ENCODE measurements at regions not wholly inside any gene's neighbourhood (a gene's known extent, or its start where the extent isn't known, plus 50 kb on each side); places are given as distances from the start of the nearest gene placed in this dataset.

DNA sequence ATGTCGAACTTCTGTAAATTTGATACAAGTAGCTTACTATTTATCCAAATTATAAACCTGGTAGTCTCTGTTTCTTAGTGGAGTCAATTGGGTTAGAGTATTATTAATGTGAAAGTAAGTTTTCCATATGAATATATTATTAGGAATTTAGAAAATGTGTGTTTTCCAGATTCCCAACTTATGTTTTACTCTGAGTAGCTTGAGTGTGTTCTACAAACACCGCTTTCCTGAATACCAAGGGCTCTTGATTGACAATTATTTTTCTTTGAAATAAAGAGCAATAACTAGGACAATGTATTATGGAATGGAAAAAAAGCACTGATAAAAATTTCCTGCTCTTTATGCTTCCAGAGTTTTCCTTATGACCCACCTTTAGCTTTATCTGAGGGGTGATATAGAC lies 233.6 kb downstream of the POSTN start:
- TF ChIP-seq JUND (IDR thresholded peaks at IDR 0.05; ENCODE audit: low read depth), result no peak
- no peak for DNase-seq (ENCODE audit: low read depth in 1 of 2, low spot score in 1 of 2)
- in situ Hi-C loops (cut with HindIII; ENCODE audit: low pct_unique_long_range_greater_than_20kb, low sequenced_read_pairs), result no loop called here

DNA sequence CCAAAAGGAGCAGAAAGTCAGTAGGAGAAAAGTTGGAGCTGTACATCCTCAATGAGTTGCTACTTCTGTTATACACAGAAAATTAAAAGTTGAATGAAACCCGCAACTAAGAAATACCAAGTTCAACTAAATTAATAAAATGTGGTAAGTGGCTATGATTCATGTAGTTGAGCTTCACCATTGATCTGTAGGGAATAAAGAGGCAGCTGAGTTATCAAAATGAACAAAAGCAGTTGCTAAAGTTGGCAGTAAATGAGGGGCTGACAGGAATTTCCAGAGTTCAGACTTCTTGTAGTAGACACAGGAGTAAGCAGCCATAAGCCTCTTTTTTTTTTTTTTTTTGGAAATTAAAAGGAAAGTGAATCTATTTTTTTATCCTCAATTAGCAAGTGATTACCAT lies 234.6 kb downstream of the POSTN start:
- in situ Hi-C loops (cut with HindIII; ENCODE audit: low pct_unique_long_range_greater_than_20kb, low sequenced_read_pairs), result no loop called here
- no peak for TF ChIP-seq JUND (IDR thresholded peaks at IDR 0.05; ENCODE audit: low read depth)

DNA sequence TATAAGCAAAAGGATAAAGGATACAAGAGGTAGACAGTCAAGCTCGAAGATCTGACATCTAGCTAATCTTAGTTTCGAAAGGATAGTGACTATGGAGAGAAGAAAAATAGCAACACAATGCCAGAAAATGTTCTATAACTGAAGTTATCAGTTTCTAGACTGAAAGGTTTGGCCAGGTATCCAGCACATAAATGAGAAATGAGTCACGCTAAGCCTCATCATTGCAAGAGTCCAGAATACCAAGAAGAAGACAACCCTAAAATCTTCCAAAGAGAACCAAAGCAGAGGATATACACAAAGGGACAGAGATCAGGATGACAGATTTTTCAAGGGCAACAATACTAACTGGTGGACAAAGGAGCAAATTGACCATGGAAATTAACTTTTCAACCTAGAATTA lies 237.0 kb downstream of the POSTN start:
- no peak for DNase-seq (ENCODE audit: low read depth in 1 of 2, low spot score in 1 of 2)
- in situ Hi-C loops (cut with HindIII; ENCODE audit: low pct_unique_long_range_greater_than_20kb, low sequenced_read_pairs), result no loop called here
- TF ChIP-seq JUND (IDR thresholded peaks at IDR 0.05; ENCODE audit: low read depth), result no peak

More for the DNA sequence above, 234.6 kb downstream of the POSTN start:
- DNase-seq (ENCODE audit: low read depth in 1 of 2, low spot score in 1 of 2), result no peak

DNA sequence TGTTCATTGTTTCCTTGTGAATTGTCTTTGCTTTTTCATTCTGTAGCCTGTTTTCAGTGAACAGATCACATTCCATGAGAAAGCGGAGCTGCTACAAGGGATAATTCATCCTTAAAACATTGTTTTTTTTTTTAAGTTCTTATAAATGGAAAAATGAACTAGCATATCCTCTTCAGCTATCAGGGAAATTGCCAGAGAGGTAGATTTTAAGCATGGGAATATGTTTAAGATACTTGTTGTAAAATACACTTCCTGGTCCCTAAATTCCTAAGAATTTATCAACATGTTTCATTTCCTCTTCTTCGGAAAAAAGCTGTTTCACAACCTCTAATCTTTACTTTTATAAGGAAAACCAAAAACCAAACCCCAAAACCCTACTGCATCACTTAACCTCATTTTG lies 238.0 kb downstream of the POSTN start:
- no peak for DNase-seq (ENCODE audit: low read depth in 1 of 2, low spot score in 1 of 2)
- in situ Hi-C loops (cut with HindIII; ENCODE audit: low pct_unique_long_range_greater_than_20kb, low sequenced_read_pairs), result no loop called here
- TF ChIP-seq JUND (IDR thresholded peaks at IDR 0.05; ENCODE audit: low read depth), result no peak

DNA sequence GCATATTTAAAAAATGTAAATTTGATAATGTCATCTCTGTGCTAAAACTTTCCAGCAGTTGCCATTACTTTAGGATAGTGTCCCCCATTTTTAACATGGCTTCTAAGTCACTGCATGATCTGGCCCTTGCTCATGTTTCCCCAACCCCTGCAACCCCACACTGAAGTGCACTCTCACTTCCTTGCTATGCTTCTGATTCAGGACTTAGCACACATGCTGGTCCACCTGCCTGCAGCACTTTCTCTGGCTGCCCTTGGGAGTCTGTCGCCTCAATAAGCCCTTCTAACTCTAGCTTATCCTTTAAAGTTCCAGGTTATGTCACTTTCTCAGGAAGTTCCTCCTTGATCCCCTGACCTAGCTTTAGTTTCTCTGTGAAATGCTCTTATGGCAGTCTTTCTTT lies 241.0 kb downstream of the POSTN start:
- TF ChIP-seq JUND (IDR thresholded peaks at IDR 0.05; ENCODE audit: low read depth), result no peak
- DNase-seq (ENCODE audit: low read depth in 1 of 2, low spot score in 1 of 2), result no peak
- in situ Hi-C loops (cut with HindIII; ENCODE audit: low pct_unique_long_range_greater_than_20kb, low sequenced_read_pairs), result no loop called here

DNA sequence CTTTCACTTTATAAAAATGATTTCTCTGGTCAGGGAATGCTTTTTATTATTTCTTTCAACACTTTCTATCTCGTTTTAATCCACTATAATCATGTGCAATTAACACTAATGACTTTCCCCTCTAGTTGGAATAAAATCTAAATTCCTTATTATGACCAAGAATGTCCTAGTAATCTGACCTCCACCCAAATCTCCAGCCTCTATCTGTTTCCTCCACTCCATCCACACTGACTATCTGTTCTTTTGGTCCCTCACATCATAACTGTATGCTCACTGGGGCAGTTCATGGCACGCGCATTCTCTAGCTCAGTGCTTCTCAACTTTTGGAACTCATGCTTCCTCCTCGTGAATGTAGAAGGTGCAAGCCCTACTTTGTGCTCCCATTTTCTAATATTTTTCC lies 244.7 kb downstream of the POSTN start:
- in situ Hi-C loops (cut with HindIII; ENCODE audit: low pct_unique_long_range_greater_than_20kb, low sequenced_read_pairs), result no loop called here
- TF ChIP-seq JUND (IDR thresholded peaks at IDR 0.05; ENCODE audit: low read depth), result no peak
- no peak for DNase-seq (ENCODE audit: low read depth in 1 of 2, low spot score in 1 of 2)

DNA sequence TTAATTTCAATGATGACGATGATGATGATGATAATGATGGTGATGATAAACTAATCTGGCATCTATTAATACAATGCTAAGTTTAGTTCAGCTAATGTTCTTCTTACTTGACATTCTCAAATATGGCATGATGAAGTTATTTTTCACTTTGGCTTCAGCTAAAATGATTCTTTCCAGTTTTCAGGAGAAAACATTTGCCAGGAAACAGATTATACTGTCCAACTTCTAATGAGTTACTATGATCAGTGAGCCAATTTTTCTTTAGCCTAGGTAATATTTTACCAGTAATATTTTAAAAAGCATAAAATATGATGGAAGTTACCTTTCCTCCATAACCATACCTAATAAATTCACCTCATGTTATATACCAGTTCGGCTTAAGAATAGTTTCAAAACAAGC lies 245.7 kb upstream of the CSNK1A1L start:
- TF ChIP-seq JUND (IDR thresholded peaks at IDR 0.05; ENCODE audit: low read depth), result no peak
- no peak for DNase-seq (ENCODE audit: low read depth in 1 of 2, low spot score in 1 of 2)
- in situ Hi-C loops (cut with HindIII; ENCODE audit: low pct_unique_long_range_greater_than_20kb, low sequenced_read_pairs), result no loop called here

DNA sequence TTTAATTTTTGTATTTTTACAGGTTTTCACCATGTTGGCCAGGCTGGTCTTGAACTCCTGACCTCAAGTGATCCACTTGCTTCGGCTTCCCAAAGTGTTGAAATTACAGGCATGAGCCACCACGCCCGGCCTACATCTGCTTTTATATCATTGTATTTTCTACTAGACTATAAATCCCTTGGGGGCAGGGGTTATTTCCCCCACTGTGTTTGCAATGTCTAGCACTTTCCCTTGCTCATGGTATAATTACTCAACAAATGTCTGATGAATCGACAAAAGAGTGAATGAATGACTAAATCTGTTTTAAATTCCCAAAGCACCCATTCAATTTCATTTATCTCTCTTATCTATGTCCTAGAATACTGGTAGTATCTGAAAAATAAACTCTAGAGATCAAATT lies 244.5 kb upstream of the CSNK1A1L start:
- no peak for DNase-seq (ENCODE audit: low read depth in 1 of 2, low spot score in 1 of 2)
- in situ Hi-C loops (cut with HindIII; ENCODE audit: low pct_unique_long_range_greater_than_20kb, low sequenced_read_pairs), result no loop called here
- TF ChIP-seq JUND (IDR thresholded peaks at IDR 0.05; ENCODE audit: low read depth), result no peak

DNA sequence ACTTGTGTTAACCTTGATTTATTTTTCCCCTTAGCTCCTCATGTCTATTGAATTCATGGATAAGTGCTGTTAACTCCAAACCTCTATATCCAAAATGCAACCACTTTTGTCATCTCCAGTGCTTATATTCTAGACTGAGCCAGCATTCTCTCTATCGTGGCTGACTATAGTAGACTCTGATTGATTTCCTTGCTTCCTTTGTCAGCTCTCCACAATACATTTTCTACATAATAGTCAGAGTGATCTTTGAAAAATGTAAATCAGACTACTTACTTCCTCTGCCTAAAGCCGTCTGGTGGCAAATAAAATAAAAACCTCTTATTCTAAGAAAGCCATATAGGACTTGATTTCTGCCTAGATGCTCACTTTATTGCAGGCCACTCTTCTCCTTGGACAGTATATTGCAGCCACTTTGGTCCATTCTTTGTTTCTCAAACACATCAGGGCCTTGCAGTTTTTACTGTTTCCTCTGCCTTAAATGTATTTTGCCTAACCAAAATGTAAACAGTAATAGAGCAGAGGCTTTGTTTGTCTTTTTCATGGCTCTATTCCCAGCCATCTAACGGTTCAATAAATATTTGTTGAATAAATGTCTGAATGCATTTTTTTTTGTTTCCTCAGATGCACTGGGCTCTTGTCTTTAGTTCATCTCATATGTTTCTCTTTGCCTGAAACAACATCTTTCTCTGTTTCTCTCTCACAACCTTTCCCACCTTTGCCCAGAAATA lies 243.6 kb upstream of the CSNK1A1L start:
- no peak for TF ChIP-seq JUND (IDR thresholded peaks at IDR 0.05; ENCODE audit: low read depth)
- DNase-seq (ENCODE audit: low read depth in 1 of 2, low spot score in 1 of 2), result no peak
- in situ Hi-C loops (cut with HindIII; ENCODE audit: low pct_unique_long_range_greater_than_20kb, low sequenced_read_pairs), result no loop called here

DNA sequence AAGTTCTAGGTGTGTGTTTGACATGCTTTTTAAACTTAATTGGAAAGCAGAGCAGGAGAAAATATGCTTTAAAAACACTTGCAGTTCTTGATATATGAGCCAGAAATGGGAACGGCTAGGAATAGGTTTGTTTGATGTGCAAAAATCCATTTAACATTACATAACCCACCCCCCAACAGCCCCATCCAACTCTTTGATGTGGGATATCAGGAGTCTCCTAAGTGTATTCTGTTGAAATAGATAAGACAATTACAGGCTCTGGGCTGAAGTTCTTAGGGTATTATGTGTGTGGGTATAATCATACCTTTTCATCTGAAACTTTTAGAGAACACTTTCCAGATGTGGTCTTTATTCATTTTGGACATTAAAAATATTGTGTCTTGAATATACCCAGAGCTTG lies 240.4 kb upstream of the CSNK1A1L start:
- in situ Hi-C loops (cut with HindIII; ENCODE audit: low pct_unique_long_range_greater_than_20kb, low sequenced_read_pairs), result no loop called here
- DNase-seq (ENCODE audit: low read depth in 1 of 2, low spot score in 1 of 2), result no peak
- TF ChIP-seq JUND (IDR thresholded peaks at IDR 0.05; ENCODE audit: low read depth), result no peak

DNA sequence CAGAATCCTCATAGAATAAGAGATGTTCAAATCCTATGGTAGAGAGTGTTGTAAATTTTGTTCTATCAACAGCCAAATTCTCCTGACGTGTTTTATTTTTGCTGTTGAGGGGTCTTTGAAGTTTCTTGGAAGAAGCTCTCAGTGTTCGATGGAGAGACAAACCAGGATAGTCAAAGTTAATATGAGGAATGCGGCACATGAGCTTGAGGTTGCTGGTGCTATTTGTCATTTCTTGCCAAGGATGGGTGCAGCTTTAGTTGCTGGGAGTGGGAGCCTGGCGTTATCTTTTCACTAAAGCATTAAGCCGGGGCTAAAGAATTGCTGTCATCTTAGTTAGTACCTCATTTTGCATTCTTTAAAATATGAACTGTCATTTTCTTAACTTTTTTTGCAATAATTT lies 239.9 kb upstream of the CSNK1A1L start:
- TF ChIP-seq JUND (IDR thresholded peaks at IDR 0.05; ENCODE audit: low read depth), result no peak
- no peak for DNase-seq (ENCODE audit: low read depth in 1 of 2, low spot score in 1 of 2)
- in situ Hi-C loops (cut with HindIII; ENCODE audit: low pct_unique_long_range_greater_than_20kb, low sequenced_read_pairs), result no loop called here

DNA sequence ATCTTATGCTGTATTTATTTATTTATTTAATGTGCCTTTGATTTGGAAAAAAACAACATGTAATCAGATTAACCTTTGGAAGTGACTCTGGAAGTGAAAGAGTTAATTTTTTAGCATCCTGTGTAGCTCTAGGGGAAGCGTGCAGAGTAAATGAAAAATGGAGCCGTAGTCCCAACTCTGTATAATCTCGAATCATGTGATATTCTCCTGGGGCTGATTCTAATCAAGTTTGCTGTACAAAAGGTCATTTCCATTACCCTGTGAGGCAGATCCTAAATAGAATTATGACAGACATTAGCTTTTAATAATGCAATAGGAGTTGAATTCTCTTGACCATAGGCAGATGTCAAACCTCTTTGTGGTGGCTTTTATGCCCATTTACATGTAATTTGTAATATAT lies 238.6 kb upstream of the CSNK1A1L start:
- in situ Hi-C loops (cut with HindIII; ENCODE audit: low pct_unique_long_range_greater_than_20kb, low sequenced_read_pairs), result no loop called here
- no peak for TF ChIP-seq JUND (IDR thresholded peaks at IDR 0.05; ENCODE audit: low read depth)
- no peak for DNase-seq (ENCODE audit: low read depth in 1 of 2, low spot score in 1 of 2)

DNA sequence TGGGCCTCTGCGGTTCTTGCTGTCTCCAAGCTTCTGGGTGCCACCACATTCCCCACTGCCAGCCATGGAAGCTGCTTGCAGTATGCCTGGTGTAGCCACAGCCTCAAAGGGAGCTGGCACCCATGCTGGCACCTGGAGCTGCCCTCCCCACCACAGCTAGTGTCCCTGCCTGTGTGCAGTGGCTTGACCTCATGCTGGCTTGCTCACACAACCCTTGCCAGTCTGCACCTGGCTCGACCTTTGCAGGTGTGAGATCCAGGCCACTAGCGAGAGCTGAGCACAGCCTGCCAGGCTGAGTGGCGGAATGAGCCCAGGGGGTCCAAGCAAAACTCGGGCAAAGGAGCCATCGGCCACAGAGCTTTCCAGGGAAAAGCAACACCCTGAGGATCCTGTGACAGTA lies 236.7 kb upstream of the CSNK1A1L start:
- in situ Hi-C loops (cut with HindIII; ENCODE audit: low pct_unique_long_range_greater_than_20kb, low sequenced_read_pairs), result no loop called here
- TF ChIP-seq JUND (IDR thresholded peaks at IDR 0.05; ENCODE audit: low read depth), result no peak
- DNase-seq (ENCODE audit: low read depth in 1 of 2, low spot score in 1 of 2), result no peak
